HCT116 (cell line): ENCODE measurements at regions not wholly inside any gene's neighbourhood (a gene's known extent, or its start where the extent isn't known, plus 50 kb on each side); places are given as distances from the start of the nearest gene placed in this dataset.

Source experiments
- ATAC-seq: fragments of 200-7000 bp; cut with Tn5 transposase; 2 replicates; pipeline ENCODE4 v1.9.1; 2020; ENCODE audit warnings: mild to moderate bottlenecking, moderate library complexity
- BruUV-seq: library from RNA; stranded (reverse); fragments of 400-500 nt; replicated peaks from 2 replicates; lab custom pipeline; 2021; lab: Mats Ljungman, UMichigan
- CTCF ChIA-PET: fragments of 300-600 bp; sonication (Branson Sonifier 250); formaldehyde crosslinking; loops from one replicate; lab custom pipeline; 2021; ENCODE audit warnings: antibody characterized with exemption; lab: Charles Lee
- POLR2A ChIA-PET: fragments of 300-600, 350-600 bp; sonication (Branson Sonifier 250); formaldehyde crosslinking; loops from one replicate; lab custom pipeline; 2021; ENCODE audit warnings: antibody characterized with exemption; lab: Charles Lee
- RAD21 ChIA-PET, 2 experiments: fragments of 300-600 bp; sonication (Branson Sonifier 250); formaldehyde crosslinking; loops; one replicate each; lab custom pipeline; 2023; ENCODE audit warnings: low total read pairs in 2 of 2; ENCODE audit not compliant: uncharacterized antibody in 2 of 2, unreplicated experiment in 2 of 2, low non-redundant PET in 1 of 2; lab: Charles Lee
- DNase-seq: peaks from one replicate; pipeline ENCODE4 v3.0.0-alpha.2; 2010; ENCODE audit warnings: low read depth, low spot score
- H2AFZ ChIP-seq: fragments of 200-600 bp; shearing (Covaris generic), sonication (generic); 2 replicates; pipeline ENCODE4 v1.6.1; 2017; ENCODE audit warnings: low read depth, mixed run types, mixed read lengths, antibody characterized with exemption, low read length; ENCODE audit not compliant: poor library complexity, severe bottlenecking
- H3K27ac ChIP-seq: 2 replicates; pipeline ENCODE4 v1.5.1; 2012; ENCODE audit warnings: low read depth, low read length
- H3K27me3 ChIP-seq: fragments of 200-600 bp; sonication (generic); 2 replicates; pipeline ENCODE4 v1.6.1; 2016; ENCODE audit warnings: mixed run types, low read length, mixed read lengths; ENCODE audit not compliant: insufficient read depth
- H3K36me3 ChIP-seq, 2 experiments: fragments of 200-500 bp in 1 of 2; fragments of 200-600 bp in 1 of 2; sonication (Bioruptor generic) in 1 of 2; sonication (generic) in 1 of 2; 2 replicates each; pipeline versions ENCODE4 v1.5.1 to v1.6.1; 2014 to 2016; ENCODE audit warnings: low read length in 2 of 2, inconsistent platforms in 1 of 2, mixed read lengths in 1 of 2, mixed run types in 1 of 2; ENCODE audit not compliant: insufficient read depth in 2 of 2, control insufficient read depth in 1 of 2
- H3K4me1 ChIP-seq, 2 experiments: fragments of 200-600 bp in 1 of 2; sonication (generic) in 1 of 2; 2 replicates each; pipeline versions ENCODE4 v1.5.1 to v1.6.1; 2012 to 2017; ENCODE audit warnings: low read length in 2 of 2, inconsistent platforms in 1 of 2, mild to moderate bottlenecking in 1 of 2, mixed read lengths in 1 of 2, mixed run types in 1 of 2, moderate library complexity in 1 of 2; ENCODE audit not compliant: insufficient read depth in 2 of 2, control insufficient read depth in 1 of 2
- H3K4me2 ChIP-seq: fragments of 200-600 bp; sonication (generic); 2 replicates; pipeline ENCODE4 v1.6.1; 2017; ENCODE audit warnings: mixed run types, low read length, mixed read lengths
- H3K4me3 ChIP-seq, 2 experiments: fragments of 200-600 bp in 1 of 2; sonication (generic) in 1 of 2; replicated peaks in 1 of 2; 2 replicates each; pipeline ENCODE4 v1.5.1; 2011 to 2016; ENCODE audit warnings: low read length in 2 of 2, control low read depth in 1 of 2, low read depth in 1 of 2, mild to moderate bottlenecking in 1 of 2, mixed read lengths in 1 of 2, mixed run types in 1 of 2
- H3K79me2 ChIP-seq: fragments of 200-600 bp; sonication (generic); 2 replicates; pipeline ENCODE4 v1.6.1; 2017; ENCODE audit warnings: mild to moderate bottlenecking, mixed run types, low read length, moderate library complexity, mixed read lengths; ENCODE audit not compliant: insufficient read depth
- H3K9ac ChIP-seq: fragments of 200-600 bp; sonication (generic); 2 replicates; pipeline ENCODE4 v1.6.1; 2016; ENCODE audit warnings: low read length, mixed read lengths
- H3K9me2 ChIP-seq: fragments of 200-600 bp; sonication (generic), shearing (Covaris generic); 2 replicates; pipeline ENCODE4 v1.6.1; 2017; ENCODE audit warnings: mixed run types, mild to moderate bottlenecking, moderate library complexity; ENCODE audit not compliant: insufficient read depth
- H3K9me3 ChIP-seq, 2 experiments: fragments of 200-500 bp in 1 of 2; fragments of 200-600 bp in 1 of 2; sonication (Bioruptor generic) in 1 of 2; sonication (generic) in 1 of 2; 2 replicates each; pipeline ENCODE4 v1.6.1; 2014 to 2017; ENCODE audit warnings: low read length in 2 of 2, mixed read lengths in 2 of 2, inconsistent platforms in 1 of 2, low read depth in 1 of 2, mild to moderate bottlenecking in 1 of 2, mixed run types in 1 of 2, moderate library complexity in 1 of 2; ENCODE audit not compliant: control insufficient read depth in 1 of 2, insufficient read depth in 1 of 2
- H4K20me1 ChIP-seq: fragments of 200-600 bp; sonication (generic), shearing (Covaris generic); 2 replicates; pipeline ENCODE4 v1.6.1; 2017; ENCODE audit warnings: mixed run types, mild to moderate bottlenecking, moderate library complexity; ENCODE audit not compliant: insufficient read depth
- CBX3 ChIP-seq: IDR thresholded peaks from 2 replicates; pipeline ENCODE4 v1.6.1; 2012; ENCODE audit warnings: low read depth
- CEBPB ChIP-seq: IDR thresholded peaks from 2 replicates; pipeline ENCODE4 v1.6.1; 2012; ENCODE audit warnings: low read depth
- EZH2phosphoT487 ChIP-seq: fragments of 200-600 bp; IDR thresholded peaks from 2 replicates; pipeline ENCODE4 v1.6.1; 2018; ENCODE audit warnings: antibody characterized with exemption, borderline replicate concordance
- FOSL1 ChIP-seq: IDR thresholded peaks from 2 replicates; pipeline ENCODE4 v1.6.1; 2012; ENCODE audit warnings: low read depth
- SRF ChIP-seq: IDR thresholded peaks from 2 replicates; pipeline ENCODE4 v1.6.1; 2012; ENCODE audit warnings: low read depth
- TCF7L2 ChIP-seq: IDR thresholded peaks from 2 replicates; pipeline ENCODE4 v1.7.0; 2011; ENCODE audit warnings: borderline replicate concordance, inconsistent platforms; ENCODE audit not compliant: insufficient read depth, insufficient read length; ENCODE audit errors: extremely low read depth
- YY1 ChIP-seq: IDR thresholded peaks from 2 replicates; pipeline ENCODE4 v1.6.1; 2011; ENCODE audit warnings: low read length, low read depth, moderate library complexity, mild to moderate bottlenecking; ENCODE audit not compliant: insufficient replicate concordance; ENCODE audit errors: extremely low read depth
- ZNF274 ChIP-seq: fragments of 200-500 bp; sonication (Bioruptor generic); IDR thresholded peaks from 2 replicates; pipeline ENCODE4 v1.6.1; 2014; ENCODE audit warnings: mild to moderate bottlenecking, low read depth, low read length, inconsistent platforms
- intact Hi-C: fragments of 100-400 bp; cut with micrococcal nuclease; formaldehyde crosslinking; loops from 2 replicates; pipeline ENCODE4 v1.10.0; 2022
- TF ChIP-seq, protein P1 (sequence below): IDR thresholded peaks from 2 replicates; pipeline ENCODE4 v1.6.1; 2011; ENCODE audit warnings: mild to moderate bottlenecking, low read length, moderate library complexity; ENCODE audit not compliant: insufficient replicate concordance; ENCODE audit errors: extremely low read depth

DNA sequence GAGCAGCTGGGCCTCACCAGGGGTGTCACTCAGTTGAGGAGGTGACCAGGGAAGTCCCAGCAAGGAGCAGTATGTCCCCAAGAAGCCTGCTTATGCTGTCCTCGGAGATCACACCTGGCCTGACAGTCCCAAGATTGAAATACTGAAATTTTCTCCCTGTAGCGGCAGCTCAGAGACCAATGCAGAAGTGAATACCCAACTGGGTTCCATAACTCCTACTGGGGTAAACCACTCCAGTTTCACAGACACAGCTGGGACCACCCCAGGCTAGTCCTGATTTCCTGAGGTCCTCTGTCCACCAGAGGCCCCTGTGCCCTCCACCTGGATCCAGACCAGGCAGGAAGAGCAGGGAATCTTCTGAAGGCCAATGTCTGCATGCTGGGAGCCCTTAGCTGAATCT, 298.1 kb downstream of the ZEB1 start:
- no peaks in the 10 kb centered on the region for H3K9me3 ChIP-seq
- peaks cover 0 to 16% of the 10 kb centered on the region in 2 experiments; a peak in 2 of 4 replicates for H3K4me1 ChIP-seq
- no peaks in the 10 kb centered on the region for H3K27me3 ChIP-seq
- BruUV-seq, result no TSS peak
- H3K27ac ChIP-seq, result no peak overlapping the region
- DNase-seq (no peak), ATAC-seq (no peak)
- no peak for TF ChIP-seq EZH2phosphoT487
- TF ChIP-seq CEBPB, result no peak
- no peak for TF ChIP-seq FOSL1
- no peak for TF ChIP-seq YY1
- TF ChIP-seq SRF, result no peak
- no peak for TF ChIP-seq ZNF274
- TF ChIP-seq CBX3, result no peak
- TF ChIP-seq, protein P1, sequence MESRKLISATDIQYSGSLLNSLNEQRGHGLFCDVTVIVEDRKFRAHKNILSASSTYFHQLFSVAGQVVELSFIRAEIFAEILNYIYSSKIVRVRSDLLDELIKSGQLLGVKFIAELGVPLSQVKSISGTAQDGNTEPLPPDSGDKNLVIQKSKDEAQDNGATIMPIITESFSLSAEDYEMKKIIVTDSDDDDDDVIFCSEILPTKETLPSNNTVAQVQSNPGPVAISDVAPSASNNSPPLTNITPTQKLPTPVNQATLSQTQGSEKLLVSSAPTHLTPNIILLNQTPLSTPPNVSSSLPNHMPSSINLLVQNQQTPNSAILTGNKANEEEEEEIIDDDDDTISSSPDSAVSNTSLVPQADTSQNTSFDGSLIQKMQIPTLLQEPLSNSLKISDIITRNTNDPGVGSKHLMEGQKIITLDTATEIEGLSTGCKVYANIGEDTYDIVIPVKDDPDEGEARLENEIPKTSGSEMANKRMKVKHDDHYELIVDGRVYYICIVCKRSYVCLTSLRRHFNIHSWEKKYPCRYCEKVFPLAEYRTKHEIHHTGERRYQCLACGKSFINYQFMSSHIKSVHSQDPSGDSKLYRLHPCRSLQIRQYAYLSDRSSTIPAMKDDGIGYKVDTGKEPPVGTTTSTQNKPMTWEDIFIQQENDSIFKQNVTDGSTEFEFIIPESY, result no peak
- no peak for TF ChIP-seq TCF7L2
- no peaks in the 10 kb centered on the region for H4K20me1 ChIP-seq
- H3K4me2 ChIP-seq, result no peak overlapping the region
- RAD21 ChIA-PET, result no interaction called here
- H3K9me2 ChIP-seq, result no peaks in the 10 kb centered on the region
- no peak overlapping the region for H2AFZ ChIP-seq
- H3K36me3 ChIP-seq, result no peaks in the 10 kb centered on the region
- H3K4me3 ChIP-seq, result no peak overlapping the region
- POLR2A ChIA-PET, result no interaction called here
- H3K9ac ChIP-seq, result no peak overlapping the region
- CTCF ChIA-PET, result no interaction called here
- no peaks in the 10 kb centered on the region for H3K79me2 ChIP-seq
- intact Hi-C loops, result no loop called here
